MG63 (cell line): ENCODE measurements at regions not wholly inside any gene's neighbourhood (a gene's known extent, or its start where the extent isn't known, plus 50 kb on each side); places are given as distances from the start of the nearest gene placed in this dataset.

Experiments
- DNase-seq: peaks from one replicate; pipeline ENCODE4 v3.0.0-alpha.2; 2020
- H3K27me3 ChIP-seq: fragments of 250-450 bp; sonication (Bioruptor Pico); 2 replicates; pipeline ENCODE4 v1.5.1; 2020; ENCODE audit warnings: mild to moderate bottlenecking, moderate library complexity
- H3K36me3 ChIP-seq: fragments of 250-450 bp; sonication (Bioruptor Pico); 2 replicates; pipeline ENCODE4 v1.5.1; 2020; ENCODE audit warnings: mild to moderate bottlenecking, moderate library complexity
- H3K4me3 ChIP-seq: fragments of 250-450 bp; sonication (Bioruptor Pico); 2 replicates; pipeline ENCODE4 v1.5.1; 2020; ENCODE audit warnings: mild to moderate bottlenecking, moderate library complexity
- H3K9me3 ChIP-seq: fragments of 250-450 bp; sonication (Bioruptor Pico); 2 replicates; pipeline ENCODE4 v1.5.1; 2020; ENCODE audit warnings: mild to moderate bottlenecking, moderate library complexity

DNA sequence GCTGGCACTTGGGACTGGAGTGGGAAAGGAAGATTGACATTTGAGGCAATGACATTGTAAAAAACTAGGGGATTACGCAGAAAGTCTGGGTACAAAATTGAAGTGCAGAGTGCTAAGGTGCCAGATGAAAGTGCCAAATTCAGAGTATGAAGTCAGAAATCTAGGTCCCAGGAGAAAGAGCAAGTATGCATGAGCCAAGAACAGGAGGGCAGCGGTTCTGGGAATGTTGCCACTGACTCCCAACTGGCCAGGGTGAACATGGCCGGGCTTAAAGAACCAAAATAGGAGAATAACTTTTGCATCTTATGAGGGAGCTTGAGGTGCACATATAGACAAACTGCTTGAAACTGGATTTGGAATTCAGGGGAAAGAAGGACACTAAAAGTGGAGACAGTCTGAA is 495.8 kb upstream of the KLF12 start:
- Histone ChIP-seq H3K9me3 (no peaks in the 10 kb centered on the region; the same call in 1 of the 2 replicates), H3K27me3 (no peaks in the 10 kb centered on the region), H3K36me3 (no peaks in the 10 kb centered on the region), H3K4me3 (no peak overlapping the region)
- peak; percentile 44 for DNase-seq

DNA sequence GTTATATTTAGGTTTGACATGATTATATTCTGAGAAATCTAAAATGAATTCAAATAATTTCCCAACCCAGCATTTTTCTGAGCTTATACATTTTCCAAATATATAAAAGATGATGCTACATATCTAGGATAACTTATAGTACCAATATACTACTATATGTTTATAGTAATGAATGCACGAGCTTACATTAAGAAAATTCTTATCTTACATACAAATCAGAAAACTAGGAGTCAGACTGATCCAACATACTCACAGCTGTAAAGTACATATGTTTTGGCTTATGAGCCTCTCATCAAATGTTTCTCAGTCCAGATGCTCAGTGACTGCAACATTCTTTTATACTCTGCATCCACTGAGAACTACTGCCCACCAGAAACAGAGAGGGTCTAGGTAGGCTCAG is 491.3 kb upstream of the KLF12 start:
- no peak for DNase-seq

GRCh38 chr13:74623761-74624160 is 489.6 kb upstream of the KLF12 start:
- H3K36me3 ChIP-seq = no peaks in the 10 kb centered on the region

More for the DNA sequence above, 491.3 kb upstream of the KLF12 start:
- Histone ChIP-seq H3K4me3 (no peak overlapping the region), H3K9me3 (no peaks in the 10 kb centered on the region), H3K36me3 (no peaks in the 10 kb centered on the region), H3K27me3 (no peaks in the 10 kb centered on the region)

DNA sequence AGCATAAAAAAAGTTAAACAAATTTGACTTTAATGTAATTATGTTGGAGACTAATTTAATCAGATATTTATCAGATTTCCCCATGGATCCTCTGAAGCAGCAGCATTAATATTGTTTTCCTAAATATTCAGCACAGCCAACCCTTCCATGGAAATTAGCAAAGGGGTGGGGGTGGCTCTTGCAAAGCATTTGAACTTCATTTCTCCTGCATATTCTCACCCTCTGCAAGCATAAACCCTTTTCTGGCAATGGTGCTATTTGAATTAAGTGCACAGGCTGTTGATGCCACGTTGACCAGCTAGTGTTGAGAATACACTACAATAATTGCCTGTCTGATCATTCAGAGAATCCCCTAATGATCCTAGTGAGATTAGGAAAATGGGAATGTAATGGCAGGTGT is 488.1 kb upstream of the KLF12 start:
- H3K4me3 ChIP-seq = no peak overlapping the region

More at GRCh38 chr13:74623761-74624160, 489.6 kb upstream of the KLF12 start:
- H3K4me3 ChIP-seq = no peak overlapping the region
- DNase-seq = no peak
- H3K9me3 ChIP-seq = no peaks in the 10 kb centered on the region
- H3K27me3 ChIP-seq = no peaks in the 10 kb centered on the region

DNA sequence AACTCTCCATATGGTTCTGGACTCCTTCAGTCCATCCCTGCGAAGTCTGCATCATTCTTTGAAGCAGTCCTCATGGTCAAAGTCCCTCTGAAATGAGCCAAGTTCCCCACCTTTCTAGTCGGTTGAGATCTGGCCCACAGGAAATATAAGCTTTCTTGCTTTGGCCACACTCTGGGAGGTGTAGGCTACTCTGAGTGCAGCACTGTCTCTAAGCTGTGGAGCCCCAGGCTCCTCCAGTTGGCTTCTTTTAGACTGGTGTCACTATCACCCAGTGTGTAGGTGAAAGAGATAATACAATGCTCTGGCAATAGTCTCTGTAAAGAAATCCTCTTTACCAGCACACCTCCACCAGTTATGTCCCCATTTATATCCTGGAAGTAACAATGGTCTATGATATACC is 486.5 kb upstream of the KLF12 start:
- Histone ChIP-seq H3K36me3 (no peaks in the 10 kb centered on the region), H3K4me3 (no peak overlapping the region), H3K9me3 (no peaks in the 10 kb centered on the region), H3K27me3 (no peaks in the 10 kb centered on the region)
- no peak for DNase-seq

More for the DNA sequence above, 488.1 kb upstream of the KLF12 start:
- Histone ChIP-seq H3K27me3 (no peaks in the 10 kb centered on the region), H3K9me3 (no peaks in the 10 kb centered on the region), H3K36me3 (no peaks in the 10 kb centered on the region)
- no peak for DNase-seq

GRCh38 chr13:74620308-74620707 is 486.1 kb upstream of the KLF12 start:
- H3K27me3 ChIP-seq = no peaks in the 10 kb centered on the region
- DNase-seq = no peak

GRCh38 chr13:74597526-74597925 is 463.3 kb upstream of the KLF12 start:
- Histone ChIP-seq H3K36me3 (no peaks in the 10 kb centered on the region), H3K9me3 (no peaks in the 10 kb centered on the region; the same call in 1 of the 2 replicates), H3K27me3 (no peaks in the 10 kb centered on the region), H3K4me3 (no peak overlapping the region)
- no peak for DNase-seq

More at GRCh38 chr13:74620308-74620707, 486.1 kb upstream of the KLF12 start:
- no peaks in the 10 kb centered on the region for H3K9me3 ChIP-seq
- no peak overlapping the region for H3K4me3 ChIP-seq
- no peaks in the 10 kb centered on the region for H3K36me3 ChIP-seq

GRCh38 chr13:74596691-74597090 is 462.5 kb upstream of the KLF12 start:
- H3K36me3 ChIP-seq = no peaks in the 10 kb centered on the region
- no peaks in the 10 kb centered on the region; the same call in 1 of the 2 replicates for H3K9me3 ChIP-seq
- DNase-seq = no peak
- H3K27me3 ChIP-seq = no peaks in the 10 kb centered on the region
- no peak overlapping the region for H3K4me3 ChIP-seq

- H3K4me3 ChIP-seq = no peak overlapping the region
- DNase-seq = no peak
These were observed 459.5 kb upstream of the KLF12 start for GRCh38 chr13:74593688-74594087.

GRCh38 chr13:74586847-74587246 is 452.6 kb upstream of the KLF12 start:
- Histone ChIP-seq H3K9me3 (no peaks in the 10 kb centered on the region), H3K4me3 (no peak overlapping the region), H3K36me3 (no peaks in the 10 kb centered on the region), H3K27me3 (no peaks in the 10 kb centered on the region)
- DNase-seq = no peak

More at GRCh38 chr13:74593688-74594087, 459.5 kb upstream of the KLF12 start:
- H3K9me3 ChIP-seq = no peaks in the 10 kb centered on the region; the same call in 1 of the 2 replicates
- H3K27me3 ChIP-seq = no peaks in the 10 kb centered on the region
- no peaks in the 10 kb centered on the region for H3K36me3 ChIP-seq

GRCh38 chr13:74576420-74576819 is 442.2 kb upstream of the KLF12 start:
- H3K4me3 ChIP-seq = no peak overlapping the region
- H3K27me3 ChIP-seq = no peaks in the 10 kb centered on the region
- no peaks in the 10 kb centered on the region for H3K36me3 ChIP-seq
- DNase-seq = no peak
- no peaks in the 10 kb centered on the region for H3K9me3 ChIP-seq

DNA sequence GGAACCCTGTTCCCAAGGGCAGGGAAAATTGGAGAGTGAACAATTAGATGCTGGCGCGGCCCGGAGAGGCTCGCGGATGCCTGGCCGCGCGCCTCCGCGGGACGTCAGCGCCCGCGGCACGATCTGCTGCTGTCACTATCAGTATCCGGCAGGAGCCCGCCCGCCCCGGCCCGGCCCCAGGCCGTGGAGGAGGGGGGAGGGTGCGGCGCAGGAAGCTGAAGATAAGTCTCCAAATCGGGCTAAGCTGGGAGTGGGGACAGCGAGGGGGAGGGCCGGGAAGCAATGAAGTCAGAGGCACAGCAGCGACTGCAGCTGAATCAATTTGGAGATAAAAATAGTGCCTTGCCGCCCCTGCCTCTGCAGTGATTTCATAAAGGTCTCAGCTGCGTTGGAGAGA is 441.5 kb upstream of the KLF12 start:
- Histone ChIP-seq H3K9me3 (no peaks in the 10 kb centered on the region), H3K4me3 (peak overlapping the region; percentile 32), H3K27me3 (no peaks in the 10 kb centered on the region), H3K36me3 (no peaks in the 10 kb centered on the region)
- peak; percentile 52 for DNase-seq

- no peak for DNase-seq
- H3K27me3 ChIP-seq = no peaks in the 10 kb centered on the region
These were observed 440.9 kb upstream of the KLF12 start for GRCh38 chr13:74574964-74575728.

GRCh38 chr13:74573654-74574053 is 439.4 kb upstream of the KLF12 start:
- no peak for DNase-seq

More at GRCh38 chr13:74574964-74575728, 440.9 kb upstream of the KLF12 start:
- Histone ChIP-seq H3K4me3 (peak overlapping the region; percentile 32), H3K9me3 (no peaks in the 10 kb centered on the region), H3K36me3 (no peaks in the 10 kb centered on the region)

DNA sequence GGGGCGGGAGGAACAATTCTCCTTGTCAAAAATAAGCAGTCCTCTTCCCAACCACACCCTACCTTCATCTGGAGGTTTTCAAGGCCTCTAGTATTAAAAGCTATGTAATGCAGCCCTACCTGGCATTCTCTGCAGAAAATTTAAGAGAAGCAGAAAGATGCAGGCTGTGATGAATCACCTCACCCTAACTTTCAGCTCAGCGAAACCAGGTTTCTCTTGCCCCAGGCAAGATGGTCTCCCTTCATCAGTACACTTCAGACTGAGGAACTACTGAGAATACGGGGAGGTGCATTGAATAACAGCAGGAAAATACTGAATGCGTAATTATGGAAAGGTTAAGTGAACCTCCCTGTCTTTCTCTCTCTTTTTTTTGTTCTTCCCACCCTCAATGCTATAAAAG is 437.6 kb upstream of the KLF12 start:
- Histone ChIP-seq H3K4me3 (no peak overlapping the region), H3K9me3 (no peaks in the 10 kb centered on the region), H3K27me3 (no peaks in the 10 kb centered on the region), H3K36me3 (no peaks in the 10 kb centered on the region)
- no peak for DNase-seq

More at GRCh38 chr13:74573654-74574053, 439.4 kb upstream of the KLF12 start:
- Histone ChIP-seq H3K36me3 (no peaks in the 10 kb centered on the region), H3K4me3 (no peak overlapping the region), H3K9me3 (no peaks in the 10 kb centered on the region), H3K27me3 (no peaks in the 10 kb centered on the region)

- no peaks in the 10 kb centered on the region for H3K36me3 ChIP-seq
These were observed 436.6 kb upstream of the KLF12 start for GRCh38 chr13:74570834-74571233.

DNA sequence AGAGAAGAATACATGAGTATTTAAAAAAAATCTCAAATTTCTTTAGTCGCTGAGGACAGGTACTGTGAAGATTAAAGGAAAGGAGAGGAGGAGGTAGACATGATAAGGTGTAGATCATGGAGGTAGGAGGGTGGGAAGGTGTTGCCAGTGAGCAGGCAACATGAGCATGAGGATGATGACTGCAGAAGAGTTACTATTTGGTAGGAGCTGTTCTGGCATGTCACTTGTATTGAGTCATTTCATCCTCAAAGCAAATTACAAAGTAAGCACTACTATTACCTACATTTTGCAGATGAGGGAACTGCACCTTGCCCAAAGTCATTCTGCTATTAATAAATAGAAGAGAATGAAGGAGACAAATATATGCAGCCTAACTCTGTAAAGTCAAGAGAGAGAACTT is 435.8 kb upstream of the KLF12 start:
- Histone ChIP-seq H3K4me3 (no peak overlapping the region), H3K36me3 (no peaks in the 10 kb centered on the region), H3K27me3 (no peaks in the 10 kb centered on the region), H3K9me3 (no peaks in the 10 kb centered on the region)
- DNase-seq = no peak

More at GRCh38 chr13:74570834-74571233, 436.6 kb upstream of the KLF12 start:
- H3K27me3 ChIP-seq = no peaks in the 10 kb centered on the region
- H3K4me3 ChIP-seq = no peak overlapping the region
- no peaks in the 10 kb centered on the region for H3K9me3 ChIP-seq
- peak; percentile 25 for DNase-seq

GRCh38 chr13:74569251-74569650 is 435.0 kb upstream of the KLF12 start:
- H3K27me3 ChIP-seq = no peaks in the 10 kb centered on the region
- H3K4me3 ChIP-seq = no peak overlapping the region
- no peaks in the 10 kb centered on the region for H3K9me3 ChIP-seq
- DNase-seq = no peak
- no peaks in the 10 kb centered on the region for H3K36me3 ChIP-seq
